ENCODE measurements at regions not wholly inside any gene's neighbourhood (a gene's known extent, or its start where the extent isn't known, plus 50 kb on each side); places are given as distances from the start of the nearest gene placed in this dataset.

- TF ChIP-seq CTCF (IDR thresholded peaks at IDR 0.05) (no peak), POLR2A (IDR thresholded peaks at IDR 0.05) (no peak)
These were observed 74.7 kb upstream of the CNTN4 start for GRCh38 chr3:2023959-2024358.

Measured in adrenal gland (tissue), 5 donors.